SK-N-SH (cell line): ENCODE measurements at regions not wholly inside any gene's neighbourhood (a gene's known extent, or its start where the extent isn't known, plus 50 kb on each side); places are given as distances from the start of the nearest gene placed in this dataset.

Experiments
- CTCF ChIA-PET: fragments of 300-600, 350-600 bp; formaldehyde crosslinking; extraction: SDS; loops from one replicate; lab custom pipeline; 2021; lab: Yijun Ruan, JAX
- POLR2A ChIA-PET: fragments of 350-600 bp; sonication (Branson Sonifier 250); formaldehyde crosslinking; extraction: SDS; loops from one replicate; lab custom pipeline; 2020; ENCODE audit warnings: antibody characterized with exemption, inconsistent platforms; lab: Yijun Ruan, JAX
- DNase-seq: peaks from one replicate; pipeline ENCODE4 v3.0.0; 2012
- H2AFZ ChIP-seq: fragments of 200-600 bp; sonication (generic); 2 replicates; pipeline ENCODE4 v1.8.1; 2016; ENCODE audit warnings: antibody characterized with exemption, mild to moderate bottlenecking, low read depth
- H3F3A ChIP-seq: fragments of 200-600 bp; sonication (generic); replicated peaks from 2 replicates; pipeline ENCODE3; 2016; ENCODE audit warnings: antibody characterized with exemption, mild to moderate bottlenecking; ENCODE audit not compliant: insufficient read depth
- H3K27ac ChIP-seq, 2 experiments: fragments of 200-500 bp in 1 of 2; fragments of 200-600 bp in 1 of 2; sonication (Bioruptor generic) in 1 of 2; sonication (generic), shearing (Covaris generic) in 1 of 2; 2 replicates each; pipeline versions ENCODE4 v1.5.1 to v1.6.1; 2014 to 2016; ENCODE audit warnings: low read depth in 2 of 2, inconsistent platforms in 1 of 2, low read length in 1 of 2, mild to moderate bottlenecking in 1 of 2, mixed read lengths in 1 of 2
- H3K27me3 ChIP-seq: fragments of 200-600 bp; sonication (generic), shearing (Covaris generic); 2 replicates; pipeline ENCODE4 v1.6.1; 2016; ENCODE audit warnings: mixed run types; ENCODE audit not compliant: insufficient read depth
- H3K36me3 ChIP-seq, 2 experiments: fragments of 200-500 bp in 1 of 2; fragments of 200-600 bp in 1 of 2; sonication (Bioruptor generic) in 1 of 2; sonication (generic) in 1 of 2; replicated peaks in 1 of 2; 2 replicates each; pipeline versions ENCODE3 to v1.5.1; 2014 to 2016; ENCODE audit warnings: low read length in 1 of 2, mild to moderate bottlenecking in 1 of 2; ENCODE audit not compliant: insufficient read depth in 2 of 2, control insufficient read depth in 1 of 2
- H3K4me1 ChIP-seq, 2 experiments: fragments of 200-500 bp in 1 of 2; fragments of 200-600 bp in 1 of 2; sonication (Bioruptor generic) in 1 of 2; sonication (generic), shearing (Covaris generic) in 1 of 2; 2 replicates each; pipeline versions ENCODE4 v1.5.1 to v1.6.1; 2014 to 2016; ENCODE audit warnings: low read depth in 1 of 2, low read length in 1 of 2, mixed run types in 1 of 2; ENCODE audit not compliant: insufficient read depth in 2 of 2, control insufficient read depth in 1 of 2
- H3K4me2 ChIP-seq: fragments of 200-600 bp; sonication (generic), shearing (Covaris generic); 2 replicates; pipeline ENCODE4 v1.6.1; 2017; ENCODE audit warnings: mixed run types
- H3K4me3 ChIP-seq, 2 experiments: fragments of 200-500 bp in 1 of 2; fragments of 200-600 bp in 1 of 2; sonication (Bioruptor generic) in 1 of 2; sonication (generic), shearing (Covaris generic) in 1 of 2; 2 replicates each; pipeline versions ENCODE4 v1.5.1 to v1.8.1; 2014 to 2016; ENCODE audit warnings: low read depth in 2 of 2, inconsistent platforms in 1 of 2, low read length in 1 of 2, mild to moderate bottlenecking in 1 of 2, mixed read lengths in 1 of 2, moderate library complexity in 1 of 2
- H3K79me2 ChIP-seq: fragments of 200-600 bp; sonication (generic); 2 replicates; pipeline ENCODE4 v1.8.1; 2017; ENCODE audit warnings: mild to moderate bottlenecking; ENCODE audit not compliant: insufficient read depth
- H3K9ac ChIP-seq: fragments of 200-600 bp; sonication (generic); 2 replicates; pipeline ENCODE4 v1.6.1; 2017; ENCODE audit warnings: mixed run types
- H3K9me2 ChIP-seq: fragments of 200-600 bp; sonication (generic); 2 replicates; pipeline ENCODE4 v1.6.1; 2017; ENCODE audit warnings: mixed run types
- H3K9me3 ChIP-seq: fragments of 200-600 bp; sonication (generic); 2 replicates; pipeline ENCODE4 v1.6.1; 2017; ENCODE audit warnings: mixed run types, mild to moderate bottlenecking, moderate library complexity
- H4K20me1 ChIP-seq: fragments of 200-600 bp; sonication (generic); 2 replicates; pipeline ENCODE4 v1.6.1; 2017; ENCODE audit warnings: mild to moderate bottlenecking, mixed run types; ENCODE audit not compliant: insufficient read depth
- CHD2 ChIP-seq: fragments of 150-350 bp; IDR thresholded peaks from 2 replicates; pipeline ENCODE4 v1.6.1; 2018; ENCODE audit warnings: low read length; ENCODE audit not compliant: partially characterized antibody
- ELF1 ChIP-seq: IDR thresholded peaks from 2 replicates; pipeline ENCODE4 v1.4.0; 2012
- EP300 ChIP-seq, 2 experiments: IDR thresholded peaks; 2 replicates each; pipeline versions ENCODE4 v1.4.0 to v1.6.1; 2012; ENCODE audit warnings: borderline replicate concordance in 1 of 2, low read depth in 1 of 2, low read length in 1 of 2
- FOSL2 ChIP-seq: IDR thresholded peaks from 2 replicates; pipeline ENCODE4 v1.4.0; 2012; ENCODE audit warnings: low read depth, mild to moderate bottlenecking, moderate library complexity, borderline replicate concordance
- FOXJ3 ChIP-seq: sonication (generic); formaldehyde crosslinking; IDR thresholded peaks from 2 replicates; pipeline ENCODE4 v1.5.1; 2020; ENCODE audit warnings: mild to moderate bottlenecking, missing genetic modification reagents
- FOXM1 ChIP-seq: IDR thresholded peaks from 2 replicates; pipeline ENCODE4 v1.4.0; 2012; ENCODE audit warnings: low read depth, mild to moderate bottlenecking
- GATA2 ChIP-seq: sonication (generic); formaldehyde crosslinking; IDR thresholded peaks from 2 replicates; pipeline ENCODE4 v1.5.0; 2020; ENCODE audit warnings: mild to moderate bottlenecking, missing genetic modification reagents
- JUND ChIP-seq: IDR thresholded peaks from 2 replicates; pipeline ENCODE4 v1.4.0; 2012
- MEF2A ChIP-seq: IDR thresholded peaks from 2 replicates; pipeline ENCODE4 v1.4.0; 2012; ENCODE audit warnings: low read depth, borderline replicate concordance
- NFIC ChIP-seq: IDR thresholded peaks from 2 replicates; pipeline ENCODE4 v1.4.0; 2012; ENCODE audit warnings: borderline replicate concordance
- NRF1 ChIP-seq: IDR thresholded peaks from 2 replicates; pipeline ENCODE4 v1.6.1; 2012; ENCODE audit warnings: low read depth, mild to moderate bottlenecking, low read length
- POLR2AphosphoS5 ChIP-seq: IDR thresholded peaks from 2 replicates; pipeline ENCODE4 v1.6.1; 2012; ENCODE audit warnings: low read depth, low read length
- RCOR1 ChIP-seq: fragments of 150-350 bp; IDR thresholded peaks from 2 replicates; pipeline ENCODE4 v1.6.1; 2017; ENCODE audit warnings: antibody characterized with exemption, low read length
- RFX5 ChIP-seq: IDR thresholded peaks from 2 replicates; pipeline ENCODE4 v1.6.1; 2012; ENCODE audit warnings: mild to moderate bottlenecking, improper control_type of control experiment, low read length
- SMC3 ChIP-seq: IDR thresholded peaks from 2 replicates; pipeline ENCODE4 v1.6.1; 2012; ENCODE audit warnings: low read depth, low read length, improper control_type of control experiment
- TAF1 ChIP-seq: IDR thresholded peaks from 2 replicates; pipeline ENCODE4 v1.6.1; 2012; ENCODE audit warnings: low read depth, mild to moderate bottlenecking, low read length, moderate library complexity, borderline replicate concordance
- USF2 ChIP-seq: fragments of 150-350 bp; IDR thresholded peaks from 2 replicates; pipeline ENCODE4 v1.6.1; 2017; ENCODE audit warnings: antibody characterized with exemption, low read length, low read depth, borderline replicate concordance
- YY1 ChIP-seq: IDR thresholded peaks from 2 replicates; pipeline ENCODE4 v1.4.0; 2012; ENCODE audit warnings: low read depth, mild to moderate bottlenecking
- whole genome bisulfite sequencing: methylation state at CpG from one replicate; pipeline ENCODE4 v1.1.6; 2017; ENCODE audit warnings: low lambda C conversion rate; 5-methylcytosine and 5-hydroxymethylcytosine counted together
- TF ChIP-seq, protein P1 (sequence below): IDR thresholded peaks from 2 replicates; pipeline ENCODE4 v1.4.0; 2012; ENCODE audit warnings: low read depth
- TF ChIP-seq, protein P2 (sequence below): IDR thresholded peaks from 2 replicates; pipeline ENCODE4 v1.4.0; 2012; ENCODE audit warnings: low read depth, borderline replicate concordance
- TF ChIP-seq, protein P3 (sequence below): IDR thresholded peaks from 2 replicates; pipeline ENCODE4; 2012
- TF ChIP-seq, protein P4 (sequence below): fragments of 200-600 bp; sonication (generic); IDR thresholded peaks from 2 replicates; pipeline ENCODE4 v1.6.1; 2017; ENCODE audit warnings: antibody characterized with exemption, mild to moderate bottlenecking, moderate library complexity

GRCh38 chr2:67721516-67721915, 324.4 kb downstream of the ETAA1 start:
- H3K27me3 ChIP-seq: no peaks in the 10 kb centered on the region
- no peak for DNase-seq
- CTCF ChIA-PET: no interaction called here
- POLR2A ChIA-PET: no interaction called here
- H3K9me2 ChIP-seq: no peaks in the 10 kb centered on the region
- no peaks in the 10 kb centered on the region for H3K36me3 ChIP-seq
- H3K4me3 ChIP-seq: no peak overlapping the region
- H3K4me2 ChIP-seq: no peak overlapping the region
- H3K9ac ChIP-seq: no peak overlapping the region
- H2AFZ ChIP-seq: no peak overlapping the region
- H3K9me3 ChIP-seq: no peaks in the 10 kb centered on the region
- H3K27ac ChIP-seq: no peak overlapping the region
- peaks cover 8 to 14% of the 10 kb centered on the region in 2 experiments; a peak in 3 of 4 replicates for H3K4me1 ChIP-seq
- H3K79me2 ChIP-seq: no peaks in the 10 kb centered on the region
- no peaks in the 10 kb centered on the region for H3F3A ChIP-seq
- no peak for TF ChIP-seq CHD2
- no peak for TF ChIP-seq RCOR1
- no peak for TF ChIP-seq TAF1
- TF ChIP-seq MEF2A: no peak
- TF ChIP-seq FOXM1: no peak
- TF ChIP-seq, protein P1, sequence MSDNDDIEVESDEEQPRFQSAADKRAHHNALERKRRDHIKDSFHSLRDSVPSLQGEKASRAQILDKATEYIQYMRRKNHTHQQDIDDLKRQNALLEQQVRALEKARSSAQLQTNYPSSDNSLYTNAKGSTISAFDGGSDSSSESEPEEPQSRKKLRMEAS: no peak
- no peak for TF ChIP-seq NFIC
- no peak for TF ChIP-seq RFX5
- TF ChIP-seq, protein P2, sequence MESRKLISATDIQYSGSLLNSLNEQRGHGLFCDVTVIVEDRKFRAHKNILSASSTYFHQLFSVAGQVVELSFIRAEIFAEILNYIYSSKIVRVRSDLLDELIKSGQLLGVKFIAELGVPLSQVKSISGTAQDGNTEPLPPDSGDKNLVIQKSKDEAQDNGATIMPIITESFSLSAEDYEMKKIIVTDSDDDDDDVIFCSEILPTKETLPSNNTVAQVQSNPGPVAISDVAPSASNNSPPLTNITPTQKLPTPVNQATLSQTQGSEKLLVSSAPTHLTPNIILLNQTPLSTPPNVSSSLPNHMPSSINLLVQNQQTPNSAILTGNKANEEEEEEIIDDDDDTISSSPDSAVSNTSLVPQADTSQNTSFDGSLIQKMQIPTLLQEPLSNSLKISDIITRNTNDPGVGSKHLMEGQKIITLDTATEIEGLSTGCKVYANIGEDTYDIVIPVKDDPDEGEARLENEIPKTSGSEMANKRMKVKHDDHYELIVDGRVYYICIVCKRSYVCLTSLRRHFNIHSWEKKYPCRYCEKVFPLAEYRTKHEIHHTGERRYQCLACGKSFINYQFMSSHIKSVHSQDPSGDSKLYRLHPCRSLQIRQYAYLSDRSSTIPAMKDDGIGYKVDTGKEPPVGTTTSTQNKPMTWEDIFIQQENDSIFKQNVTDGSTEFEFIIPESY: no peak
- TF ChIP-seq GATA2 (CRISPR knock-in tag): no peak
- TF ChIP-seq JUND: no peak
- no peak for TF ChIP-seq USF2
- no peak for TF ChIP-seq SMC3
- TF ChIP-seq POLR2AphosphoS5: no peak
- TF ChIP-seq EP300 (IDR thresholded peaks at IDR 0.05; ENCODE audit: borderline replicate concordance in 1 of 2, low read depth in 1 of 2, low read length in 1 of 2): no peak
- no peak for TF ChIP-seq YY1
- TF ChIP-seq ELF1: no peak
- TF ChIP-seq FOSL2: no peak
- WGBS: 29% methylated on average over 1 of the region's 1 CpG
- H4K20me1 ChIP-seq: no peaks in the 10 kb centered on the region

DNA sequence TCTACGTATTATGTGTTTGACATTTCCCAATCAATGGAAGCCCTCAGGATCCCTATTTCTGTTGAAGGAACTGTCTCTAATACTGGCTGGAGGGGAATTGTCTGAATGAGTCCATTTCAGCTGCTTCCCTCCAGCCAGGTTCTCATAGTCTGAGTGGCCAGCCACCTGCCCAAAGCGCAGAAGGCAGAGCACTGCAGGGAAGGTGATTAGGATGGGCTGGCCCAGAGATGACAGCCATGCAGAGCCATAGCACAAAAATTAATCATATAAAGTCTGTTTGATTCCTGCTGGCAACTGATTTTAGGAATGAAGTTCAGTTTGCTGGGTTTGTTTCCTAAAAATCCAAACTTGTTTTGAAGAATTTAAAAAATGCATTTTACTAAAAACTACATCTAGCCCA, 327.1 kb downstream of the ETAA1 start:
- H2AFZ ChIP-seq: no peak overlapping the region
- no peaks in the 10 kb centered on the region for H3K27me3 ChIP-seq
- POLR2A ChIA-PET: no interaction called here
- H3F3A ChIP-seq: no peaks in the 10 kb centered on the region
- H3K9ac ChIP-seq: no peak overlapping the region
- peaks cover 0 to 6% of the 10 kb centered on the region in 2 experiments; a peak in 1 of 4 replicates for H3K4me1 ChIP-seq
- no peak overlapping the region for H3K27ac ChIP-seq
- H3K4me2 ChIP-seq: no peak overlapping the region
- TF ChIP-seq, protein P3, sequence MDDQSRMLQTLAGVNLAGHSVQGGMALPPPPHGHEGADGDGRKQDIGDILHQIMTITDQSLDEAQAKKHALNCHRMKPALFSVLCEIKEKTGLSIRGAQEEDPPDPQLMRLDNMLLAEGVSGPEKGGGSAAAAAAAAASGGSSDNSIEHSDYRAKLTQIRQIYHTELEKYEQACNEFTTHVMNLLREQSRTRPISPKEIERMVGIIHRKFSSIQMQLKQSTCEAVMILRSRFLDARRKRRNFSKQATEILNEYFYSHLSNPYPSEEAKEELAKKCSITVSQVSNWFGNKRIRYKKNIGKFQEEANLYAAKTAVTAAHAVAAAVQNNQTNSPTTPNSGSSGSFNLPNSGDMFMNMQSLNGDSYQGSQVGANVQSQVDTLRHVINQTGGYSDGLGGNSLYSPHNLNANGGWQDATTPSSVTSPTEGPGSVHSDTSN: no peak
- TF ChIP-seq FOSL2 (no peak), RFX5 (no peak), FOXM1 (no peak), ELF1 (no peak), YY1 (no peak), NRF1 (no peak), FOXJ3 (CRISPR knock-in tag) (no peak), TAF1 (no peak), MEF2A (no peak), POLR2AphosphoS5 (no peak), JUND (no peak), EP300 (IDR thresholded peaks at IDR 0.05; ENCODE audit: borderline replicate concordance in 1 of 2, low read depth in 1 of 2, low read length in 1 of 2) (no peak)
- TF ChIP-seq, protein P1: no peak
- TF ChIP-seq, protein P4, sequence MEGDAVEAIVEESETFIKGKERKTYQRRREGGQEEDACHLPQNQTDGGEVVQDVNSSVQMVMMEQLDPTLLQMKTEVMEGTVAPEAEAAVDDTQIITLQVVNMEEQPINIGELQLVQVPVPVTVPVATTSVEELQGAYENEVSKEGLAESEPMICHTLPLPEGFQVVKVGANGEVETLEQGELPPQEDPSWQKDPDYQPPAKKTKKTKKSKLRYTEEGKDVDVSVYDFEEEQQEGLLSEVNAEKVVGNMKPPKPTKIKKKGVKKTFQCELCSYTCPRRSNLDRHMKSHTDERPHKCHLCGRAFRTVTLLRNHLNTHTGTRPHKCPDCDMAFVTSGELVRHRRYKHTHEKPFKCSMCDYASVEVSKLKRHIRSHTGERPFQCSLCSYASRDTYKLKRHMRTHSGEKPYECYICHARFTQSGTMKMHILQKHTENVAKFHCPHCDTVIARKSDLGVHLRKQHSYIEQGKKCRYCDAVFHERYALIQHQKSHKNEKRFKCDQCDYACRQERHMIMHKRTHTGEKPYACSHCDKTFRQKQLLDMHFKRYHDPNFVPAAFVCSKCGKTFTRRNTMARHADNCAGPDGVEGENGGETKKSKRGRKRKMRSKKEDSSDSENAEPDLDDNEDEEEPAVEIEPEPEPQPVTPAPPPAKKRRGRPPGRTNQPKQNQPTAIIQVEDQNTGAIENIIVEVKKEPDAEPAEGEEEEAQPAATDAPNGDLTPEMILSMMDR: no peak
- TF ChIP-seq, all 33 proteins: peak for 0
- 85% methylated on average over 2 of the region's 2 CpGs for WGBS
- Histone ChIP-seq H3K36me3 (no peaks in the 10 kb centered on the region), H3K4me3 (no peak overlapping the region), H4K20me1 (no peaks in the 10 kb centered on the region), H3K9me3 (no peaks in the 10 kb centered on the region), H3K79me2 (no peaks in the 10 kb centered on the region), H3K9me2 (no peaks in the 10 kb centered on the region)
- DNase-seq: no peak
- CTCF ChIA-PET: interaction anchor here (0.9 to 1.2 kb wide), 2 partner anchors 9 to 122 kb away, joined by 3 read pairs; no protein-coding TSS in a partner anchor
